DMS114 treated with DMSO at 0.1 percent for 48 hours (cell line): ENCODE measurements at regions not wholly inside any gene's neighbourhood (a gene's known extent, or its start where the extent isn't known, plus 50 kb on each side); places are given as distances from the start of the nearest gene placed in this dataset.

Source experiments
- DNase-seq: peaks from one replicate; lab custom pipeline; 2025; ENCODE audit not compliant: unreplicated experiment; lab: John Stamatoyannopoulos, UW

DNA sequence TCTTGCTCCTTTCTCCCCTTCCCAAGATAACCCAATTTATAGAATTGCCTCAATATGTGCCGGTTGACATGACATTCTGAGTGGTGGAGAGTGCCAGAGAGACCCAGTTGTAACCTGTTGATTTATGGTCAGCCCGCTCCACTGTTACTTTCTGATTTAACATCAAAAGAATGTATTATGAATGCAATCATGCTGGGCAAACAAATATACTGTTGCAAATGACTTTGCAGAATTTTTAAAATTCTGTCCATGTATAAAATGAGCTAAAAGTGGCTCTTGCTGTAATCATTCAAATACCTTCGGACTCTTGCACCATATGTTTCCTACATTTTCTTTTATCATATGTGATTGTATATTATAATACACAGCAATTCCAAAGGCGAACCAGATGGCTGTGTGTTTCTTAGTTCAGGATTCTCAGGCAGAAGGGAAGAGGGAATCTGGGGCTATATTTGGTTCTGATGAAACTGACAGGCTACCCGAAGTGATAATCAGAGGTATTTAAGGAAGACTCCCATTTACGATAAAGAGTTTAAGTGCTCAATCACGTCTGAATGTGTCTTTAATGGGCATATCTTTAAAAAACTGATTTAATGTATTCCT lies 131.7 kb downstream of the CLCN4 start:
- DNase-seq: no peak

- DNase-seq: no peak
These were observed 139.8 kb downstream of the CLCN4 start for GRCh38 chrX:10296576-10296975.

DNA sequence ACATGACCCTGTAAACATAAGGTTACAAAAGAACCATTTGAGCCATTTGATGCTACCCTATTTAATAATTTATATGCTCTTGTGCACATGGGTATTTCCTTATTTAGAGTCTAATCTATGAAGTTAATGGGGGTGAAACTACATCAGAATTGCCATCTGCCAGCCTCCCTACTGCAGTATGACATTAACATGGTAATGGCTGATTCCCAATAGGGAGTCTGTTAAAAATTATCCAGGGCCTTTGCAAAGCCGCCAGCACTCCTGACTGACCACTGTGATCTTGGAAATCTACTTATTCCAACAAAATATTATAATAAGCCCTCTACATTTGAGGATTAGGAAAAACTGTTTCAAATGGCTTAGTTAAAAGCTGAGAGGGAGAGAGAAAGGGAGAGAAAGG lies 153.7 kb downstream of the CLCN4 start:
- DNase-seq: no peak

- DNase-seq: no peak
These were observed 157.8 kb downstream of the CLCN4 start for GRCh38 chrX:10314530-10315104.

GRCh38 chrX:10325611-10326010 lies 168.8 kb downstream of the CLCN4 start:
- DNase-seq: no peak

DNA sequence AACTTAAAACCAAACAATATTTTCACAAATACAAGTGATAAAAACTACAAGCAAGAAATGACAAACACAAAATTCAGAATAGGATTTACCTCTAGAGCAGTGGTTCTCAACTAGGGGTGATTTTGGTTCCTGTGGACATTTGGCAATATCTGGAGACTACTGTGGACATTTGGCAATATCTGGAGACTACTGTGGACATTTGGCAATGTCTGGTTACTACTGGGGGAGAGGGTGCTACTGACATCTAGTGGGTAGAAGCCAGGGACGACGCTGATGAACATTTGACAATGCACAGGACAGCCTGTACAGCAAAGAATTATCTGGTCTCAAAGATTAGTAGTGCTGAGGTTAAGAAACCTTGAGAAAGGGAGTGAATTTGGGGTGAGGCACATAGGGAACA lies 169.8 kb downstream of the CLCN4 start:
- DNase-seq: peak; percentile 48

GRCh38 chrX:10327651-10328050 lies 170.9 kb downstream of the CLCN4 start:
- no peak for DNase-seq

DNA sequence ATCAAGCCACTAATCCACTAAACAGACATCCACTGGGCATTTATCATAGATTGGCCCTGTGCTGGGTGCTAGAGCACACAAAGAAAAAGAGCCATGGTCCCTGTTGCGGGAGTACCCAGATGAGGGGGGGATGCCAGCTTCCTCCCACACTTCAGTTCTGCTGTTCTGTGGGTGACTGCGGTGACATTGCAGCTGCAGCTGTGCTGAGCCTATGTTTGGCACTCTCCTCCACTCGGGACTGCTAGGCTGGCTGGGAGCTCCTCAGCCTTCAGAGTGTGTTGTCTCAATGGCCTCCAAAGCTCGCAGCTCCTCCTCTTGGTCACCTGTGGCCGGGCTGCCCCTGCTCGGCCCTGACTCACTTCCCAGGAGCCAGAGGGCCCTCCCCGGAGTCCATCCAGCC lies 173.2 kb downstream of the CLCN4 start:
- no peak for DNase-seq

DNA sequence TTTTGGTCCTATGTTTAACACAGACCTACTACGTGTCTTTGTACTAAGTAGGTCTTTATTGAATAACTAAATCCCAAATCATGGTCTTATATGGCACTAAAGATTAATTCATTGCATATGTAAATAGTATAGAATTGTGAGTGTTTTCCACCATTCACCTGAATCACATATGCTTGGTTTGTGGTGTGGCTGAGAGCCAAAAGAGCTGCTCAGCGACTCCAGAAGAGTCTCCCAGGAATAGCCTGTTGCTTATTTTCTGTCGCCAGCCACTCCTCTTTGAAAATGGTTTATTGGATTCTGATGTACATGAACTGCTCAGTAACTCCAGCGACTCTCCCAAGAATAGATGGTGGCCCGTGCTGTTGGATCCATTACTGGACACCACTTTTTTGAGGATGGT lies 184.5 kb downstream of the CLCN4 start:
- DNase-seq: no peak

DNA sequence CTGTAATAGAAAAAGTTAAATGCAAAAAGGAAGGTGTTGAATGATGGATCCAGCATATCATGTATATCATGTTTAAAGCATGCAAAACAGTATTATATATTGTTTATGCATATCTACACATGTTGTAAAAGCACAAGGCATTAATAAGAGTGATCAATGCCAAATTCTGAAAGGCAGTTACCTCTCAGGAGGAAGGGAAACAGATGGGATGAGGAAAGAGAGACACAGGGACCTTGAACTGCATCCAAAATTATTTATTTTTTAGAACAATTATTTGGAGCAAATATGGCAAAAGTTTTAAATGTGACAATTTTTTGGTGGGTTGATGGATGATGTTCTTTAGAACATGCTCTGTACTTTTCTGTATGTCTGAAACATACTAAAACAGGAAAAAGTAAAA lies 193.4 kb downstream of the CLCN4 start:
- no peak for DNase-seq

DNA sequence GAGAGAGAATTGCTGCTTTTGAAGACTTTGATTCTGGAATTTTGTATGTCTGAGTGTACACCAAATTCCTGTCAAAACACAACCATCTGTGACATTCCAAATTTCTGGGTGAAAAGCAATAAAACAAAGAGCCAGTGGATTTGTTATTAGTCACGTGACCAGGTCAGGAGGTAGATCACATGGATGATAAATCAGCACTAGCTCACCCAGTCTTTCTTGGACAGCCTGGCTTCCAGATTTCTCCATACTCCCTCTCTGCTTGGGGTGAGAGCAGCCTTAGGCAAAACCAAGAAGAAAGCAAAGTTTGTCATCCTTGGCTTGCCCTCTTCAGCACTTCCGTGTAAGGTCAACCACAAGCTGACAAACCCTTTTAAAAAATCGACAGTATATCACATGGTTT lies 194.2 kb downstream of the CLCN4 start:
- no peak for DNase-seq

- DNase-seq: no peak
These were observed 195.8 kb downstream of the CLCN4 start for GRCh38 chrX:10352536-10352935.

- no peak for DNase-seq
These were observed 200.2 kb downstream of the CLCN4 start for GRCh38 chrX:10356979-10357378.

DNA sequence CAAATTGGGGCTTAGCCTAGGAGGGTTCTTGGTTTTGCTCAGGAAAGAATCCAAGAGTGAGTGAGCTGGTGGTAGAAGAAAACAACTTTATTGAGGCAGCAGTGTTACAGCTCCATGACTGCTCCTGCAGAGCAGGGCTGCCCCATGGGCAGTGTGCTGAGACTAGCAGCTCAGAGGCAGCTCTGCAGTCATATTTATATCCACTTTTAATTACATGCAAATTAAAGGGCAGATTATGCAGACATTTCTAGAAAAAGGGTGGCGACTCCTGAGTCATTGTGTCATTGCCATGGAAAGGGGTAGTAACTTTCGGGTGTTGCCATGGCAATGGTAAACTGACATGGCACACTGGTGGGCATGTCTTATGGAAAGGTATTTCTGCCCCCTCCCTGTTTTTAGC lies 202.2 kb downstream of the CLCN4 start:
- DNase-seq: no peak

GRCh38 chrX:10360116-10360515 lies 203.3 kb downstream of the CLCN4 start:
- DNase-seq: no peak

DNA sequence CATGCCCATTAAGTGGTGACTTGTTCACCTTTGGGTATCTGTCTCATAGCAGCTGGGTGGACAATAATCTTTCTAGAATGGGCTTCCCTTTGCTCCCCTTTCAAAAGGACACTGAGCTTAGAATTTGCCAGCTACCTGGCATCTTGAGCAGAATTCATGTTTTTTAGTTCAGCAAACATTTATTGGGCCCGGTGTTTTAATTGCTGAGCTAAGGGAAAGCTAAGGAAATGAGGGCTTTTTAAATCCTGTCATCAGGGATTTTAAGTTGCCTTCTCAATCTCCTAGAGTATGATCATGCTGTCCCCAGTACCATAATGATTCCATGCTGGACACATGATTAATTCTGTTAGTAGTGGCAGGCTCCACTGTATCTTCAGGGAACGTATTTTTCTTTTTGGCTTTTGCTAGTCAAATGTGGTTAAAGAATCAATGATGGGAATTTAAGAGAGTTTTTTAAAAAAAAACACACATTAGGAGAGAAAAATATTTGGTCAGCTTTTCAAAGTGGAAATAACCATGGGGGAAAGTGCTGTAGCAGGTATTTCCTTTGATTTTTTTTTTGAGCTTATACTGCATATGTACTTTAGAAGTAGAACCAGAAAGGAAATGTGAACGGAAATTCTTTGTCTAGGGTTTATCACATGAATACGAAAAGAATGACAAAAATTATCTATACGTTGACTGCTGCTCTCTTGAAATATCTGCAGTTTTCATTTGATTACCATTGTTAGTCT lies 208.9 kb downstream of the CLCN4 start:
- no peak for DNase-seq

GRCh38 chrX:10367406-10367805 lies 210.6 kb downstream of the CLCN4 start:
- no peak for DNase-seq

GRCh38 chrX:10370976-10371375 lies 214.2 kb downstream of the CLCN4 start:
- no peak for DNase-seq

- DNase-seq: no peak
These were observed 220.7 kb downstream of the CLCN4 start for GRCh38 chrX:10377427-10377826.

DNA sequence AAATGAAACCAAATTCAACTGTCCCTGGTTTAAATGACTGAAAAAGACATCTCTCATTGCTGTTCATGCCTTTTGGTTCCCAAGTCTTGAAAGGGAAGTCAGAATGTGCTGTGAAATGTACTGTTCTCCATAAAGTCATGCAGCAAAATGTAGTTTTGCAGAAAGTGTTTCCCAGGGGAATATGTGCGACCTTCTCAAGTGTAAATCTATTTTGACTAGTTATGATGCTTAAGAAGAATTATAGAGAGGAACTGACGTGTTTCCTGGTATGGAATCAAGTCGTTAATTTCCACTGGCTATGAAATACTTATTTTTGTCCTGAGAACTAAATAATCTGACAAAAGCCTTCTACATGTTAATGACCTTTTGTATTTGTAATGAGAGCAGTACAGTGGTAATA lies 223.1 kb downstream of the CLCN4 start:
- DNase-seq: no peak

DNA sequence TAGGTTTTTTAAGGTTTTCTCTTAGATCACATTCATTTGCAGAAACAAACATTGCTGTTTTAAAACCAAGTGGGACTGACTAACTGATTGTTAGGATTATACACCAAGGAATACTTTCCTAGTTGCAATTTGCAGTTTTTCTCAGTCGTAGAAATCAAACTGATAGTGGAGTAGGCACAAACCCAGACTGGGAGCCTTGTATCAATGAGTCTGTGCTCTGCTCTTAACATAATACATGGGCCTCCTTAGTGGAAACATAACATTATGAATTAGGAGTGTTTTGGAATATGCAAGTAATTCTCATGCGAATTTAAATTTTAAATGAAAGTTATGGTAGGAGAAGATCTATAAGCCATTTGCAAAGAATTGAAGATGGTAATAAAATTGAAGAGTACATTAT lies 223.5 kb downstream of the CLCN4 start:
- DNase-seq: no peak

DNA sequence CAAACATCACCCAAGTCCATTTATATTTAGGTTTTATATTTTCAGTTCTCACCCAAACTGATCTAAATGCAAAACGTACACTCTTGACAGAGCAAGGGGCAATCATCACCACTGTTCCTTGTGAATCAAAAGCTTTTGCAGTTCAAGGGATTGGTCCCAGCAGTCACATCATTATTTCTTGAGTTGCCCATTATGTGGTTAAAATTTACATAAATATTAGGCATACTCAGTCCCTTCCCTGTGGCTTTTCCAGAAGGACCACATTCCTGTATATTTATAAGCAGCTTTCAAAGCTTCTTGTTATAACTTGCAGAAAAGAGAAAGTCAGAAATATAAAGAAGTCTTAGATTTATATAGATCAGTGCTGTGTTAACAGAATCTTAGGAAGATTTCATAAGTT lies 224.4 kb downstream of the CLCN4 start:
- no peak for DNase-seq

DNA sequence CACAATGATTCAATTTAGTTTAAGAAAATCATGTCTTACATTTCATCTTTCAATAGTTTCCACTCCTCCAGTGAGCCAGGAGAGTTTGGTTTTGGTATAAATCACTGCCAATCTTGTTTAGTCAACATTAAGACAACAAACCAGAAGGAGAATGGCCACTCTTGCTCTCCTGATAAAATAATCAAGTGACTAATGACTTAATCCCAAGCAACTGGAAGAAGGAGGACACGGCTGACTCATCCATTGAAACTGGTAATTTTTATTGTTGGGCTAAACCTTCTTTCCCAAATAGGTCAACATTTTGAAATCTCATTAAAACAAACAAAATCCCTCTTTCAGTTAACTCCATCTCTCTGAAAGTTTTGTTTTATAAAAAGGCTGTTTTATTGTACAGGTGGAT lies 230.2 kb downstream of the CLCN4 start:
- no peak for DNase-seq
